HepG2 (cell line): ENCODE measurements at regions not wholly inside any gene's neighbourhood (a gene's known extent, or its start where the extent isn't known, plus 50 kb on each side); places are given as distances from the start of the nearest gene placed in this dataset.

Experiments
- GABPA ChIP-seq, 2 experiments: IDR thresholded peaks; 2 replicates each; pipeline ENCODE4 v1.6.1; 2011 to 2016; ENCODE audit warnings: low read depth in 2 of 2, low read length in 1 of 2, missing biosample characterization in 1 of 2, missing genetic modification characterization in 1 of 2
- KDM1A ChIP-seq: IDR thresholded peaks from 2 replicates; pipeline ENCODE4 v1.6.1; 2016; ENCODE audit warnings: missing compliant biosample characterization
- POLR2A ChIP-seq, 2 experiments: IDR thresholded peaks; 2 replicates each; pipeline ENCODE4 v1.6.1; 2011; ENCODE audit warnings: low read depth in 2 of 2, low read length in 2 of 2, mild to moderate bottlenecking in 1 of 2, moderate library complexity in 1 of 2; ENCODE audit not compliant: insufficient read depth in 1 of 2
- SNAPC2 ChIP-seq: sonication (generic); formaldehyde crosslinking; IDR thresholded peaks from 2 replicates; pipeline ENCODE4 v1.8.1; 2022; ENCODE audit warnings: mild to moderate bottlenecking, missing genetic modification reagents
- YY1 ChIP-seq: IDR thresholded peaks from 2 replicates; pipeline ENCODE4 v1.6.1; 2011; ENCODE audit warnings: low read length, low read depth, moderate library complexity, mild to moderate bottlenecking; ENCODE audit not compliant: insufficient read depth, insufficient replicate concordance
- TF ChIP-seq, protein P1 (sequence below): sonication (generic); formaldehyde crosslinking; IDR thresholded peaks from 2 replicates; pipeline ENCODE4 v1.8.0; 2022; ENCODE audit warnings: low read depth, missing genetic modification reagents
- TF ChIP-seq, protein P2 (sequence below): sonication (generic); formaldehyde crosslinking; IDR thresholded peaks from 2 replicates; pipeline ENCODE4 v1.5.0; 2020; ENCODE audit warnings: mild to moderate bottlenecking, missing genetic modification reagents, moderate library complexity

- TF ChIP-seq YY1 (no peak), SNAPC2 (CRISPR knock-in tag) (no peak), GABPA (IDR thresholded peaks at IDR 0.05; ENCODE audit: low read depth, low read length) (no peak), GABPA (CRISPR knock-in tag; IDR thresholded peaks at IDR 0.05; ENCODE audit: low read depth) (no peak), KDM1A (CRISPR knock-in tag) (no peak), POLR2A (IDR thresholded peaks at IDR 0.05; ENCODE audit: insufficient read depth in 1 of 2, low read depth in 2 of 2, low read length in 2 of 2) (no peak)
- TF ChIP-seq, protein P1, sequence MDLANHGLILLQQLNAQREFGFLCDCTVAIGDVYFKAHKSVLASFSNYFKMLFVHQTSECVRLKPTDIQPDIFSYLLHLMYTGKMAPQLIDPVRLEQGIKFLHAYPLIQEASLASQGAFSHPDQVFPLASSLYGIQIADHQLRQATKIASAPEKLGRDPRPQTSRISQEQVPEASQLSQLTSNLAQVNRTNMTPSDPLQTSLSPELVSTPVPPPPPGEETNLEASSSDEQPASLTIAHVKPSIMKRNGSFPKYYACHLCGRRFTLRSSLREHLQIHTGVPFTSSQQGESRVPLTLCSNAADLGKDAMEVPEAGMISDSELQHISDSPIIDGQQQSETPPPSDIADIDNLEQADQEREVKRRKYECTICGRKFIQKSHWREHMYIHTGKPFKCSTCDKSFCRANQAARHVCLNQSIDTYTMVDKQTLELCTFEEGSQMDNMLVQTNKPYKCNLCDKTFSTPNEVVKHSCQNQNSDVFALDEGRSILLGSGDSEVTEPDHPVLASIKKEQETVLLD: no peak
- TF ChIP-seq, protein P2, sequence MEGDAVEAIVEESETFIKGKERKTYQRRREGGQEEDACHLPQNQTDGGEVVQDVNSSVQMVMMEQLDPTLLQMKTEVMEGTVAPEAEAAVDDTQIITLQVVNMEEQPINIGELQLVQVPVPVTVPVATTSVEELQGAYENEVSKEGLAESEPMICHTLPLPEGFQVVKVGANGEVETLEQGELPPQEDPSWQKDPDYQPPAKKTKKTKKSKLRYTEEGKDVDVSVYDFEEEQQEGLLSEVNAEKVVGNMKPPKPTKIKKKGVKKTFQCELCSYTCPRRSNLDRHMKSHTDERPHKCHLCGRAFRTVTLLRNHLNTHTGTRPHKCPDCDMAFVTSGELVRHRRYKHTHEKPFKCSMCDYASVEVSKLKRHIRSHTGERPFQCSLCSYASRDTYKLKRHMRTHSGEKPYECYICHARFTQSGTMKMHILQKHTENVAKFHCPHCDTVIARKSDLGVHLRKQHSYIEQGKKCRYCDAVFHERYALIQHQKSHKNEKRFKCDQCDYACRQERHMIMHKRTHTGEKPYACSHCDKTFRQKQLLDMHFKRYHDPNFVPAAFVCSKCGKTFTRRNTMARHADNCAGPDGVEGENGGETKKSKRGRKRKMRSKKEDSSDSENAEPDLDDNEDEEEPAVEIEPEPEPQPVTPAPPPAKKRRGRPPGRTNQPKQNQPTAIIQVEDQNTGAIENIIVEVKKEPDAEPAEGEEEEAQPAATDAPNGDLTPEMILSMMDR: no peak
These were observed 270.5 kb upstream of the PLPP4 start for GRCh38 chr10:120186506-120186905.
